MM.1S (cell line): ENCODE measurements at regions not wholly inside any gene's neighbourhood (a gene's known extent, or its start where the extent isn't known, plus 50 kb on each side); places are given as distances from the start of the nearest gene placed in this dataset.

Experiments used
- CTCF ChIP-seq: fragments of 300-600 bp; sonication (generic); IDR thresholded peaks from 2 replicates; pipeline ENCODE4 v1.5.1; 2016; ENCODE audit warnings: antibody characterized with exemption, low read length, mixed read lengths
- EZH2 ChIP-seq: fragments of 300-600 bp; sonication (generic); optimal IDR thresholded peaks from 2 replicates; pipeline ENCODE3; 2017; ENCODE audit warnings: low read depth, mild to moderate bottlenecking, antibody characterized with exemption, low read length, mixed read lengths
- EZH2phosphoT487 ChIP-seq: fragments of 300-600 bp; sonication (generic); IDR thresholded peaks from 2 replicates; pipeline ENCODE4 v1.6.1; 2018; ENCODE audit warnings: antibody characterized with exemption, low read length

DNA sequence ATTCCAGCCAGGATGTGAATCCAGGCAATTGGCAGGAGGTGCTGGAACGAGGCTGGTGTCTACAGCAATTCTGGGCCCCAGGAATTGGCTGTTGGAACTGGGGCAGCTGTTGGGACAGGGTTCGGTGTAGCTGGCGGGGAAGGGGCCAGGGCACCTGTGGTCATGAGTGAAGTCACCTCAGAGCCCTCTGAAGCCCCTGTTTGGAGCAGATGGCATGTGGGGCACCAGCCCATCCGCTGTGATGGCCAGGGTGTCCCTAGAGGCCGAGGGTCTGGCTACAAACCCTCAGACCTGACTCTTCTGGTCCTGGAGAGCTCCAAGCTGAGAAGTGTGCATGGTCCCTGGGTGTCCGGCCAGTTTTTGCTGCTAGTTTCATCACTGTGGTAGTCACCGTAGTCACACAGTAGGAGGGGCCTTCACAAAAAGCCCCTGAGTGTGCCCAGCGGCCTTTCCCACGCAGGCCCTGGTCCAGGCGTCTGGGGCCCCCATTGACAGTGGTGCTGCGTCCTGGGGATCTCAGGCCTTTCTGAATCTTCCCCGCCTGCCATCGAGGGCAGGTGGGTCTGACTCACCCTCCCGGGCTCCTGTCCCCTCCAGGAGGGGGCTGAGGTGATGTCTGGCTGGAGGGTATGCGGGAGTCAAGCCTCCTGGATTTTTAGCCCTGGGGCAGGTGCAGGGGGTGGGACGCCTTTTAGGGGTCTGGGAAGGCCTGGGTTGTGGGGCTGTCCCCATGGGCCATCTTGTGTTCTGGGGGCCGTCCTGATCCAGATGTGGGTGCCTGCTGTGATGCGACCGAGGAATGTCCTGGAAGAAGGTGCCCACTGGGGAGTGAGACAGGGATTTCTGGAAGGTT lies 368.0 kb downstream of the TMEM121 start:
- TF ChIP-seq CTCF (no peak), EZH2 (no peak), EZH2phosphoT487 (no peak)
